T-helper 2 cell treated with Interferon-gamma antibody and Interleukin-4, amounts not matched to agents 100 ng/mL and 5 ng/mL, for 36 hours (primary cell): ENCODE measurements at regions not wholly inside any gene's neighbourhood (a gene's known extent, or its start where the extent isn't known, plus 50 kb on each side); places are given as distances from the start of the nearest gene placed in this dataset.

ENCODE experiments used
- intact Hi-C: fragments of 100-400 bp; cut with micrococcal nuclease; formaldehyde crosslinking; loops from one replicate; pipeline ENCODE4 v1.15.1; 2023

DNA sequence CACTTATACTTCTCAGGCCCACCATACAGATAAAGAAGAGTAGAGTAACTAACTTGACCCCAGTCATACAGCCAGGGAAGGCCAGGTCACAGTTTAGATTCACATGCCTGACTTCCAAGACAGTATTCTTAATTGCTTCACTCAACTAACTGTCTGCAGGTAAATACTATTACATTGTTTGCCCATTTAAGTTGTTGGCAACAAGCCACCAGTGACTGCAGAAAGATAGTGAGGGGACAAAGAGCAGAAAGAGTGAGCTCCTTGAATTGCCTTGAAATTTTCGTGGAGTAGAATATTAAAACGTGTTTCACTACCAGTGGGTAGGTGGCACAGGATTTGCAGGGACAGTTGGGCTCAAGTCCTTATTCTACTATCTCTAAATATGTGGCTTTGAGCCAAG, 146.3 kb upstream of the RMST start:
- intact Hi-C loops, result no loop called here

DNA sequence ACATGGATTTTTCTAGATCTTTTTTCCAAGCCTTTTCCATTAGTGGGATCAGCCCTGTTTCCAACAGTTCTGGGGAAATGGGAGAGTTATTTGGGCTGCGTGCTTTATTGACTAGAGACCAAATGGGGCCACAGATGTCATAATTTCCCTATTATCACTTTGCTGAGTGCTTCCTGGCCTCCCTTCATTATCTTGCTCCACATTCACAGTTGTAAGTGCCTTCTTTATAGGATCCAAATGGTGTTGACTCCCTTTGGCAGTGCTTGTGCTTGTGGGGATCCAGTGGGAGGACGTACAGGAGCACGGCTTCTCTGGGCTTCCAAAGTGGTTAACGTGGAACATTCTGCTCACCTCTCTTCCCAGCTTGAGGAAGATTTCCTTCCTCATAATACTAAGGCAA, 141.0 kb upstream of the RMST start:
- intact Hi-C loops, result no loop called here

DNA sequence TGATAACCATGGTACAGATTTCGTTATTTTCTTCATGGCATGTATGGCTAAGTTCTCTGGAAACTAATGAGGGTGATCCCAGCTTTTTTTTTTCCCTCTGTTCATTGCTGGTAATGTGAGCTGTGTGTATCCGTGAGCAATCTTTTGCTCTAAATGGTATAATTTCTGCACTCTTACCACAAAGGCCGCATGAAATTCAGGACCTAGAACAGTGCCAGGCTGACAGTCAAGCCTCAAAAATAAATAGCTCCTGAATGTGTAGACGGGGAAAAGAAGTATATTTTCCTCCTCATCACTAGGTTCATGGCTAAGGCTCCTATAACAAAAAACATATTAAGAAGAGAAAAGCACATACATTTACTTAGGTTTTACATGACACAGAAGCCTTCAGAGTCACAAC, 140.2 kb upstream of the RMST start:
- intact Hi-C loops, result no loop called here

DNA sequence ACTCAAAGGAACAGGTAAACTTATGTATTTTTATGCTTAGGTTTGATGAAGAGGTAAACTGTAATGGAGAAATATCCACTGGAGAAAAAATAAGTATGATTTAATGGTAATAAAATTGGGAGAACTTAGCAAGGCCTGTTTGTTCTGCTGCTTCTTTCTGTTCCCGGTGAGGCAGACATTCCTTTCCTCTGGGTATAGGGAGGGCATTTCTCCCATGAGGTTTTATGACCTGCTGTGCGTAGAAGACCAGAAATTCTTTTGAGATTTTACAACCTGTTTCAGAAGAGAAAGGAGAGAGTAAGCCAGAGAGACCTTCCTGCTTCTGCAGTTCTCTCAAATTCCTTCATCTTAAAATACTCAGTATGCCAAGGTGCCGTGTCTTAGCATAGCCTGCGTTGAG, 139.4 kb upstream of the RMST start:
- intact Hi-C loops, result no loop called here

DNA sequence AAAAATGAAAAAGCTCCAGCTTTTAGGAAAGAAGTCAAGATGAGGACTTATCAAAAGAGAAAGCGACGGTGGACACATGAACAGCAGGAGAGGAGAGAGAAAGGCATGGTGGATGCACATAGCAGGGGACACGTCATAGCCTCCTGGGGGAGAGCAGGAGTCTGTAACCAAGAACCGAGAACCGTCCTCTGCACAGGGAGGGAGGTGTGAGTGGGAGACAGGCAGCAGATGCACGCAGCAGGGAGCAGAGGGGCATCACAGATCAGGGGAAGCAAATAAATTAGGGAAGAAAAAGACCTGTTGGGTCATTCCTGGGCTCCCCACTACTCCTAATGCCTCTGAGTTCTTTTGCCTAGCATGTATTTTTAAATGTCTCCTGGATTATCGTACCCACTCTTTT, 138.1 kb upstream of the RMST start:
- intact Hi-C loops, result no loop called here

DNA sequence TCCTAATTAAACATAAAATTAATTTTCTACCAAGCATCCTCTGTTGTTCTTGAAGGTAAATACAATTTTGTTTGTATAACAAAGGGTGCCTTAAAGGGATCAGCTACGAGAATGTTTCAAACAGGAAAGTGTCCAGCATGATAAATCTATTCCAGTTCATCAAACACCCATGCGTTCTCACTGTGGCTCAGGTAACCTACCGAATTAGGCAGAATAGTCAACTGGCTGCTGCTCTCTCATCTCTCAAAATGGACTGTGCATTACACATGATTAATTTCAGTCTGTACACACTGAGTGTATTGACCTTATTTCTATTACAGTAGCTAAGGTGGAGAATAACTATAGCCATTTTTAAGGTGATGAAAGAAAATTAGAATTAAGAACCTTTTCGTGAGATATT, 127.5 kb upstream of the RMST start:
- intact Hi-C loops, result no loop called here

DNA sequence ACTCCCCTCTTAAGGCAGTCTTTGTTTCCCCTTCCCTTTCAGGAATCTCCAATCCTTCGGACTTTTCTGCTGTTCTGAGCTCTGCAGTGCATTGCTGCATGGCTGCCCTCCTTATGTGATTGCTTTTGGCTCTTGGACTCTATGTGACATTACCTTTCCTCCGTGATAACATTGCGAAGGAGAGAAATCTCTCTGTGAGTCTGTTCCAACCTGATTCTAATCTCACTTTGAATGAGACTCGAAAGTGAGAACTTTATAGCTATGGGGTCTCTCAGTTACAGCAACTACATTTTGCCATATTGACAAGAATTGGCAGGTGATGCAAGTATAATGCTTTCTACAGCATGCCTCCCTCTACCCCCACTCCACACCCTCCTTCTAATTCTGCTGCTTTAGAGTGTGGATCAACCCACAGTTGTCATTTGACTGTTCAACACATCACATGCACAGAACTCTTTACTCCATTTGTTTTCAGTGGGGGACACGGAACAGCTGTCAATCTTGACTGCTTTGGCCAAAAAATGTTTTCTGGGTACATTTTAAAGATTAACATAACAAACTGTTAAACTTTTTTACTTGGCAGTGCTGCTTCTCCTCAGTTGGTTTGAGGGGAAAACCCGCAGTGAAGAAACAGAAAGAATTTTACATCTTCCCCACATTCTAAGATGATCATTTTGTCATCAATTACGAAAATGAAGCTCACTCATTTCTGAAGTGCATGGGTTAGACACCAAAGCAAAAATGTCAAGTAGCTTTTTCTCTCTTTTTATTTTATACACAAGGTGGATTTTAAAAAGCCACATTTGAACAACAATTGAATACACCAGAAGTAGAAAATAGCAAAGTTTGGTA, 125.5 kb upstream of the RMST start:
- intact Hi-C loops, result no loop called here

DNA sequence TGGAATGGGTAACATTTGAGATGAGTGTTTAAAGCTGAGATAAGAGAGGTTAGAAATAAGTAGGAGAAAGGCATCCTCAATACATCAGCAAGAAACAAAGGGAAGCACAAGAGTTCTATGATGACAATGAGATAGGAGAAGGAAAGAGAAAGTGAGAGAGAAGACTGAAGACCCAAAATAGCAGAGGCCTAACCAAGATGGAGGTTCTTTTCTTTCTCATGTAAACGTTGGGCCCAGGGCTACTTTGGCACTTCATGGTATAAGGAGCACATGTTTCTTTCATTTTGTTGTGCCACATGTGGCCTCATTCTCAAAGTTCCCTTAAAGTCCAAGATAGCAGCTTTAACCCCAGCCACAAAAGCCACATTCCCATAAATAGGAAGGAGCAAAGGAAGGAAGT, 120.5 kb upstream of the RMST start:
- intact Hi-C loops, result no loop called here

DNA sequence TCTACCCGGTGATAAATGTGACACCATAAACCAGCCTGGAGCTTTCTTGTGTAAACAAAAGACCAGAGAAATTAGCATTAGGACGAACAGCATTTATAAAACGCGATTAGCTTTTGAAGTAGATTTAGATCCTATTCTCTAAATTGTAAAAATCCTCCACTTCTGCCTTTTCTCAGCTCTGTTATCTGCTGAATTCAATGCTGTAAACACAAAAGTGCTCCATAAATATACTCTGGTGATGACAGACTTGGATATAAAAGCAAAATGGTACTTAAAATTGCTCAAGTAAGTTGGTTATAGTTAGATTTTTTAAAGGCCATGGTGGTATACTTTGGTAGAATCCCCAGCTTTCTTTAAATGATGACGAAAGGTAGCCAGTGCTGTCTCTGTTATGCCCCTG, 114.6 kb upstream of the RMST start:
- intact Hi-C loops, result no loop called here

DNA sequence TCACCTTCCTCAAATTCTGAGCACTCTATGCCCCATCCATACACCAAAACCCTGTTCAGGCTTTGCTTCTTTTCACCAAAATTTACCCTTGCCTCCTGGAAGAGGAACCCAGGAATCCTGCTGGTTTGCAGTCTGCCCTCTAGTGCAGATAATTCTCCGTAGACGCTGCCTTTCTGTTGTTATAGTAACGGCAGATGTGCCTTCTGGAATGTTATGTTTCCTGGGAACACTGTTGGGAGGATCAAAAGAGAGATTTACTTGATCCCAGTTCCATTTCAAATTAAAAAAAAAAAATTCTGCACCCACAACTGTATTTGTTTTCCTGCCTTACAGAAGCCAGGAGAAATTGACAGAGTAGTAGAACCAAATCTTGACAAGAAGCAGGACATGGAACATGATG, 104.2 kb upstream of the RMST start:
- intact Hi-C loops, result no loop called here

DNA sequence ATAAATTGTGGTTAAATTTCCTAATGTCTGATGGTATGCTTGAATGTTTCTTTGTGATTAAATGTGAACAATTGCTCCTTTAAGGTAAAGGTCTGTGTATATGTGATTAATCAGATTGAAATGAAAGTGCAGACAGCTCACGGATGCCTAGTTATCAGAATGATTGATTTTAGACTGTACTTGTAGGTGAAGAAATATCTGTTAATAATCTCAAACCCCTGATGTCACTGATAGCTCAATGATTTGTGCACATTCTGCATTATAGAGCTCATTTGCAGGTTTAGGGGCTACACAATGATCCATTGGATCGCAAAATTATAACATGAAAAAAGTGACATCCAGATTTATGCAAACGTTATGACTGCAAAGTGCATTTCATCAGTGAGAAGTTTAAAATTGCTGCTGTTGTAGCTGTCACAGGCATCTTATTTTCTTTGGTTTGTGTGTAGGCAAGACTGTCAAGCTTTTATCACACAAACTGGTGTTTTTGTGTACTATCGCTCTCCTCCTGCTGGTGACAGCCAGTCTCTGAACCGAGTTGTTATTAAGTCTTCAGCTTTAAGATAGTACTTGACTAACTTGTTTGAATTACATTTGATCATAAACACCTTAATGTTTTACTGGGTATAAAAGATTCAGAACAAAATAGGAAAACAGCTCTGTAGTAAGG, 103.4 kb upstream of the RMST start:
- intact Hi-C loops, result no loop called here

DNA sequence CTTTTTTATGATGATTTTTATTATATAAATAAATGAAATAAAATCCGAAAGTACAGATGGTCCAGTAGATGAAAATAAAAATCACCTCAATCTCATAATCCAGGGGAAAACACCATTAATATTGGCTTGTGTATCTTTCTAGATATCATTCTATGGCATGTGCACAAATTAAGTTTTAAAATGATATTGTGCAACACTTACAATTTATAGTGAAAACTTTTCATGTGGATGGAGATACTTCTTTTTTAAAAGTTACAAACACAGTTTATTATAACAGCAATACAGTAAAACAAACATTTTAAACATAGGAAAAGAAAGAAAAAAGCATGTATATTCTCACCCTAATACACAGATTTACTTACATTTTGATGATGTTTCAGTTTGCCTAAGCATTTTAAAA, 98.9 kb upstream of the RMST start:
- intact Hi-C loops, result no loop called here

DNA sequence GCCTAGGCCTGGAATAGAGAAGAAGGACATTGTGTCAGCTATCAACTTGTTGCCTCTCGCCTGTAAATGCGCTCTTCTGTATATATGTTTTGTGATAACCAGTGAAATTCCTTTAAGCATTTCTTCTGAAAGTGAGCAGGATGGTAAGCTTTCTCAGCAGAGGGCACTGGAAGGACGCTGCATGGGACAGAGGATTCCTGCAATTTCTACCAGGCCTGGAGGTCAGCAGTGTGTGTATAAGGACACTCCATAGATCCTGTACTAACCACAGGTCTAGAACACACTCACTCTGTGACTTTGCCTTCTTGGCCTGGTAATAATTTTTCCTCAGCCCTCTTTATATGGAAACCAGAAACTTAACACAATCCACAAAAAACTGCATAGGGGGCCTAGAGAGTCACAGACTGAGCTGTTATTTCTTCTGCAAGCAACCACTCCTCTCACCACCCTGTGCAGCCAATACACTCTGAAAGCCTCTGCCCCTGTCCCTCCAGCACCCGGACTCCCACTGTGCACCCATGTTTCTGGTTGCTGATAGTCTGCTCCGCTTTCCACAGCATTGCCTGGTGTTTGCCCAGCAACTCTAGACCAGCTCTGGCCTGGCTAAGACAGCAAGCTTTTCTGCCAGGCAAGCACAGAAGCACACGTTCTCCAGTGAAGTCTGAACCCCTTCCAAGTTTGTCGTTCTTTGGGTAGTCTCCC, 94.0 kb upstream of the RMST start:
- intact Hi-C loops, result no loop called here

DNA sequence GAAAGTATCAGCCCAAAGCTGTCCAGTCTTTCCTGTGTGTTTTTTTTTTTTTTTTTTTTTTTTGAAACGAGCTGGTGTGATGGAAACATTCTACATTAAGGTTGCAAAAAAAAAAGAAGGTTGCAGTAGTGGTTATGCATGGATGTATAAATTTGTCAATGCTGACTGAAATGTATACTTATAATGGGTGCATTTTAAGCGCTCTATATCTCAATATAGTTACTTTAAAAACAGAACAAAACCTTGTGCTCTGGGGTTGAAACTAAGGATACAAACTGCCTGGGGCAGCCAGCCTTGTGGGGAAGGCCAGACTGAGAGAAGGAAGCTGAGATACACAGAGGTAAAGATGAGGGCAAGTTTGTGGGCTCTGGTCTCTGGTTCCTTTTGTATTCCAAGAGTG, 87.3 kb upstream of the RMST start:
- intact Hi-C loops, result no loop called here

DNA sequence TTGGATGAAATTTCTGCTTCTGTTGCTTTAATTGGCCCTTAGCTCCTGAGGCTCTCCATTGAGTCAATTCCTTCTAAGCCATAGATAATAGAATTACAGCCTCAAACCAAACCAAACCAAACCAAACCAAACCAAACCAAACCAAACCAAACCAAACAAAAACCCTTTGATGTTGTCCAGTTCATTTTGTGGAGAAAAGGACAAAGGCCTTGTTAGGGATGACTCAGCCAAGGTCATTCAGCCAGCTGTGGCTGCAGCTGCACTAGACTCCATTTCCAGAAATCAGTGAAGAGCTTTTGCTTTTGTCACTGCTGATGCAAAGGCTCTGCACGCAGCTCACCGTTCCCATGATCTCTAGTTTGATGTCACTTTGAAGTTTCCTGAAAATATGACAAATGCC, 82.2 kb upstream of the RMST start:
- intact Hi-C loops, result no loop called here

DNA sequence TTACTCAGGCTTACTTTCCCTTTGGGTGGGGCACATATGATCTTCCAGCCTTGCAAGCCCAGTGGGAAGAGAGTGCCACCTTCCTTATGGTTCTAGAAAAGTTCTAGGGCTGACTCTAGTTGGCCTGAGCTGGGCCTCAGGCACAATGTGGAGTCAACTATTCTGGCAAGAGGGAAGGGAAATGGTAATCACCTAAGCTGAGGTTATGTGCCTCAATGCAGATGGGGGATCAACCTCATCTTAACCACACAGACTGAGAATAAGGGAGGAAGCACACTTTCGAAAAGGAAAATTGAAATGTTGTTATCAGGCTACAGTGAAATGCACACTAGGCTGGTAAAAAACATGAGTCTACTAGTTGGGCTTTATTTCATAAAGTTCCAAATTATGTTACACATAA, 77.5 kb upstream of the RMST start:
- intact Hi-C loops, result no loop called here

DNA sequence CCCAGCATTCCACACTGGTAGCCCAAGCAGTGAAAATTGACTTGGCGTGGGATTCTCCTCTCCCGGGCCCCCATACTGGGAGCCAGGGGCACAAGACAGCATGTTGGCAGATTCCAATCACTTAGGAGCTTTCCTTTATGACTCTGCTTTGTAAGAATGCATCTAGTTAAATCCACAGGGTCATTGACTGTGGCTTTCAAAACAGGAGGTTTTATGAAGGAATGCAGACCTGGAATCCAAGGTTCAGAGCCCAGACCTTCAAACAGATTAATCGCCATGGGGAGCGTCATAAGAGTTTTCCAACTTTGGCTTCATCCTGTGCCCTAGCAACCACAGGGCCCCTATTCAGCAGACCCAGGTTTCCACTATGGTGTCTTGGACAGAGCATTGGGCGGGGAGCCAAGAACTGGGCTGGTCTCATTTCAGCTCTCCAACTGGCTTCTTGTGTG, 76.4 kb upstream of the RMST start:
- intact Hi-C loops, result no loop called here

DNA sequence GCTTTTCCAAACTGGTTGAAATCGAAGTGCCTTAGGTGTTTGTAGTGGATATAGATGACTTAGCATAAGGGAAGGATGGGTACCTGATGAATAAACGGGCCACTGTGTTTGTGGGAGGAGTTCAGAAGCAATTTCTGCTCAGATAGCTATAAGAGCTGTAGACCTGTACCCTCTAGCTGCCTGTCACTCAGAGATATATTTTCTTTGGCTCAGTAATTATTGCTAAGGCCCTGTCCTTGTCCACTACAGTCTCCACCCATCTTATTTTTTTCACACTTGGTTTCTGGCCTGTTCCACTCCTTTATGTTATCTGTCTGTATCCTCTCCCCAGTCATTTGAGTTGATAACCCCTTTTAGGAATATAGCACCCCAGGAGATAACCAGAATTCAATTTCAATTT, 74.8 kb upstream of the RMST start:
- intact Hi-C loops, result no loop called here

DNA sequence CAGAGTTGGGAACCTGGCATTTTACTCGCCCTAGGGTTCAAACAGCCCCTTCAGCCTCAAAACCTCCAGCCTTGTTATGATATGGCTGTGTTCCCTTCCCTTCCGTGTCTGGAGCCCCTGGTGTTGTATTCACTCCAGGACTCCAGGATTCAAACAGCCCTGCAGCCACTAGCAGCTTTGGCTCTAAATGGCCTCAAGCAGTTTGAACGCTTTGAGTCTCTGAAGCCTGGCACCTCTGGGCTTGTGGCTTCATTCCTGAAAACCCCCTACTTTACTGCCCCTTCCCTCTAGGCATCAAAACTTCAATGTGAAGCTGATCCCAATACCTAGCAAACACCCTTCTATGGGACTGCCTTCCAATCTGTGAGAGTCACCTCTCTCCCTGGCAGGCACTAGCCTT, 67.9 kb upstream of the RMST start:
- intact Hi-C loops, result no loop called here

DNA sequence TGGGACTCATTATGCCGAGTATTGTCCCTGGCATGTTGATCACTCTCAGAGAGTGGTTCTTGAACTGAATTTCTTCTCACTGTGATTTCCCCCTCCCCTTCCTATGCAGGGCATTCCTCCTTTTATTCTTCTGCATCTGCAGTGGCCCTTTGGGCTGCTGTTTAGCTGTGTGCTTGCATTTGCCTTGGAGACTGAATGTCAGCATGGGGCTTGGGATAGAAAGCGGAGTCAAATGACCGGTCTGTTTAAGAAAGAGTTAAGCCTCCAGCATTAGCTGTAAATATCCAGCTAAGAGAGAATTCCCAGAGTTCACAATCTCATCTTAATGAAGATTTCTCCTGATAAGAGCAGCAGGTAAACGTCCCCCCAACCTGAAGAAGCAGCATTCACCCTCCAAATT, 65.6 kb upstream of the RMST start:
- intact Hi-C loops, result no loop called here

DNA sequence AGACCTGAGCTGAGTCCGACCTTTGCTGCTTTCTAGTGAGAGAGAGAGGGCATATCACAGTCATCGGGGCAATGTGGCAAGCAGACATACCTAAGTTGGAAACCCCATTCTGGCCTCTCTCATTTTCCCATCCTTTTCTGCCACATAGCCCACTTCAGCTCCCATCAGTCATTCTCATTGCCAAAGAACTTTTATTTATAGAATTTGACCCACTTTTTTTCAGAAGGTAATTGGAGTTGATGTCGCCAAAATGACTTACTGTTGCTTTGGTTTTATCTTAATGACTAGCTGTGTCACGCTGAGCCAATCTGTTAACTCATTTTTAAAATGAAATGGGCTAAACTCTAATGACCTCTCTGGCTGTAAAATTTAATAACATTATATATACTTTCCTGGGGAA, 63.9 kb upstream of the RMST start:
- intact Hi-C loops, result no loop called here

DNA sequence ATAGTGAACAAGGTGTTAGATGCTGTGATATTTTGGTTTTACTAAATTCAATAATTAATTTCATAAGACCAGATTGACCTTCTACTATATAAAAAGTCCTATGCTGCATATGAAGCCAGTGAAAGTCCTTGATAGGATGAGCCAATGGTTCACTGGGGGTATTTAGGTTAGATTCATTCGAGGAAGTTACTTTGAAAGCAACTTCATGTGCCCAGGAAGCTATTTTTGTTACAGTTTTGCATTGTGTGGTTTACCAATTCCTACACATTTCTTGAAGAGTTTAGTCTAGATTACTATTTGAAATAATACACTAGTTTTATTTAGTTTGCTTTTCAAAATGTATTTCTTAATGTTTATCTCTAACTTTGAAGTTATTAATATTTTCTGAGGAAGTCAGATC, 58.5 kb upstream of the RMST start:
- intact Hi-C loops, result loop anchor here (5.0 kb wide), 1 partner anchor 827 kb away; no protein-coding TSS in a partner anchor
